CD4-positive, alpha-beta T cell (primary cell): ENCODE measurements at regions not wholly inside any gene's neighbourhood (a gene's known extent, or its start where the extent isn't known, plus 50 kb on each side); places are given as distances from the start of the nearest gene placed in this dataset.

Experiments used
- ATAC-seq: fragments of 200-7000 bp; cut with Tn5 transposase; one replicate; pipeline ENCODE4 v1.10.0; 2022; ENCODE audit warnings: mild to moderate bottlenecking; ENCODE audit not compliant: poor library complexity
- CTCF ChIA-PET: fragments of 350-600 bp; sonication (Branson Sonifier 250); formaldehyde crosslinking; loops from one replicate; lab custom pipeline; 2021; ENCODE audit warnings: antibody characterized with exemption, inconsistent platforms; lab: Charles Lee
- POLR2A ChIA-PET: fragments of 350-600 bp; sonication (Branson Sonifier 250); formaldehyde crosslinking; loops from one replicate; lab custom pipeline; 2021; ENCODE audit warnings: antibody characterized with exemption, inconsistent platforms; lab: Charles Lee
- DNase-seq, 14 experiments: peaks; one replicate each; pipeline ENCODE4 v3.0.0-alpha.2; 2013 to 2020; ENCODE audit warnings: mixed read lengths in 2 of 14
- H3K27ac ChIP-seq, 2 donors: one replicate each; pipeline versions ENCODE4 v1.5.1 to v1.7.0; 2013; ENCODE audit warnings: low read length in 2 of 2, low read depth in 1 of 2, mild to moderate bottlenecking in 1 of 2
- H3K27me3 ChIP-seq, 2 experiments: 1 replicate in 1 of 2; 2 replicates in 1 of 2; pipeline versions ENCODE4 v1.6.1 to v1.7.0; 2013; ENCODE audit warnings: low read length in 2 of 2, control low read depth in 1 of 2, mild to moderate bottlenecking in 1 of 2, moderate library complexity in 1 of 2; ENCODE audit not compliant: insufficient read depth in 2 of 2, control insufficient read depth in 1 of 2
- H3K36me3 ChIP-seq: one replicate; pipeline ENCODE4 v1.6.1; 2013; ENCODE audit warnings: low read length, control low read depth; ENCODE audit not compliant: insufficient read depth
- H3K4me1 ChIP-seq: one replicate; pipeline ENCODE4 v1.6.1; 2013; ENCODE audit warnings: low read length, control low read depth; ENCODE audit not compliant: insufficient read depth
- H3K4me3 ChIP-seq: one replicate; pipeline ENCODE4 v1.5.1; 2013; ENCODE audit warnings: mild to moderate bottlenecking, low read length, moderate library complexity
- H3K9me3 ChIP-seq, 2 experiments: 1 replicate in 1 of 2; 2 replicates in 1 of 2; pipeline versions ENCODE4 v1.6.1 to v1.7.0; 2013; ENCODE audit warnings: low read length in 2 of 2, mild to moderate bottlenecking in 2 of 2, control low read depth in 1 of 2, moderate library complexity in 1 of 2; ENCODE audit not compliant: control insufficient read depth in 1 of 2, insufficient read depth in 1 of 2
- H3K27ac Mint-ChIP-seq: one replicate; pipeline ENCODE4 v1.8.0; 2020; ENCODE audit warnings: mixed read lengths
- H3K27me3 Mint-ChIP-seq: one replicate; pipeline ENCODE4 v1.8.0; 2021; ENCODE audit warnings: mixed read lengths
- H3K36me3 Mint-ChIP-seq: one replicate; pipeline ENCODE4 v1.8.0; 2021; ENCODE audit warnings: low read depth, mixed read lengths
- H3K4me1 Mint-ChIP-seq: one replicate; pipeline ENCODE4 v1.8.0; 2021; ENCODE audit warnings: low read depth, mixed read lengths
- H3K4me3 Mint-ChIP-seq: one replicate; pipeline ENCODE4 v1.8.0; 2020; ENCODE audit warnings: mild to moderate bottlenecking, mixed read lengths
- H3K9me3 Mint-ChIP-seq: one replicate; pipeline ENCODE4 v1.8.0; 2020; ENCODE audit warnings: mixed read lengths
- CTCF ChIP-seq: fragments of 200-600 bp; IDR thresholded peaks from one replicate; pipeline ENCODE4 v1.8.0; 2022; ENCODE audit warnings: antibody characterized with exemption, mild to moderate bottlenecking
- intact Hi-C, 2 experiments: fragments of 100-400 bp; cut with DNase I in 1 of 2; cut with micrococcal nuclease in 1 of 2; formaldehyde crosslinking; loops; one replicate each; pipeline versions ENCODE4 v1.15.1 to v1.9.0; 2023 to 2025; cut with DNase I, micrococcal nuclease

GRCh38 chr13:90792335-90792734 lies 555.2 kb upstream of the MIR17HG start:
- no peaks in the 10 kb centered on the region for H3K9me3 Mint-ChIP-seq
- H3K4me1 Mint-ChIP-seq: no peaks in the 10 kb centered on the region
- no peaks in the 10 kb centered on the region for H3K36me3 Mint-ChIP-seq
- no peak overlapping the region for H3K27ac ChIP-seq
- H3K27me3 ChIP-seq: no peaks in the 10 kb centered on the region
- H3K4me3 ChIP-seq: no peak overlapping the region
- no peaks in the 10 kb centered on the region for H3K4me1 ChIP-seq
- no peak for ATAC-seq
- CTCF ChIA-PET: no interaction called here
- H3K27ac Mint-ChIP-seq: no peak overlapping the region
- intact Hi-C loops: no loop called here
- no peak overlapping the region for H3K4me3 Mint-ChIP-seq
- TF ChIP-seq CTCF: no peak
- POLR2A ChIA-PET: no interaction called here
- no peak for DNase-seq
- H3K36me3 ChIP-seq: no peaks in the 10 kb centered on the region
- no peaks in the 10 kb centered on the region for H3K27me3 Mint-ChIP-seq
- H3K9me3 ChIP-seq: no peaks in the 10 kb centered on the region

- no peak for DNase-seq
- H3K4me1 ChIP-seq: no peaks in the 10 kb centered on the region
- Mint-ChIP-seq H3K27me3 (no peaks in the 10 kb centered on the region), H3K9me3 (no peaks in the 10 kb centered on the region), H3K27ac (no peak overlapping the region), H3K4me3 (no peak overlapping the region), H3K36me3 (no peaks in the 10 kb centered on the region), H3K4me1 (no peaks in the 10 kb centered on the region)
- H3K36me3 ChIP-seq: no peaks in the 10 kb centered on the region
- no peak for TF ChIP-seq CTCF
- intact Hi-C loops: no loop called here
- H3K27me3 ChIP-seq: no peaks in the 10 kb centered on the region
- H3K4me3 ChIP-seq: no peak overlapping the region
- no peak overlapping the region for H3K27ac ChIP-seq
- no peak for ATAC-seq
- no peaks in the 10 kb centered on the region for H3K9me3 ChIP-seq
- ChIA-PET CTCF (no interaction called here), POLR2A (no interaction called here)
Measured at GRCh38 chr13:90793261-90793820, 554.1 kb upstream of the MIR17HG start.

DNA sequence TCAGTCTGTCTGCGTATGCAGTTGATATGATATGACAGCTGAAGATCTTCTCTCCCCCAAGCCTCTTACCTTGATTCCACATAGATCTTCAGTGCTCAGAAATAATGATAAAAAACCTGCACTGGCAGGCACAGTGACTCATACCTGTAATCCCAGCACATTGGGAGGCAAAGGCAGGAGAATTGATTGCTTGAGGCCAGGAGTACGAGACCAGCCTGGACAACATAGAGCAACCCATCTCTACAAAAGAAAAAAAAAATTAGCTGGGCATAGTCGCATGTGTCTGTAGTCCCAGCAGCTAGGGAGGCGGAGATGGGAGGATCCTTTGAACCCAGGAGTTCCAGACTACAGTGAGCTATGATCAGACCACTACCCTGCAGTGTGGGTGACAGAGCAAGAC lies 551.0 kb upstream of the MIR17HG start:
- Histone ChIP-seq H3K4me1 (no peaks in the 10 kb centered on the region), H3K36me3 (no peaks in the 10 kb centered on the region), H3K4me3 (no peak overlapping the region), H3K27me3 (no peaks in the 10 kb centered on the region), H3K9me3 (no peaks in the 10 kb centered on the region), H3K27ac (no peak overlapping the region)
- no peaks in the 10 kb centered on the region for H3K4me1 Mint-ChIP-seq
- no peak overlapping the region for H3K4me3 Mint-ChIP-seq
- H3K27ac Mint-ChIP-seq: no peak overlapping the region
- H3K36me3 Mint-ChIP-seq: no peaks in the 10 kb centered on the region
- intact Hi-C loops: no loop called here
- no peak for DNase-seq
- H3K27me3 Mint-ChIP-seq: no peaks in the 10 kb centered on the region
- no peak for TF ChIP-seq CTCF
- no peaks in the 10 kb centered on the region for H3K9me3 Mint-ChIP-seq
- no peak for ATAC-seq
- POLR2A ChIA-PET: interaction anchor here (0.5 kb wide), 1 partner anchor 356 kb away, joined by 3 read pairs; no protein-coding TSS in a partner anchor
- CTCF ChIA-PET: no interaction called here
